ENCODE measurements at regions not wholly inside any gene's neighbourhood (a gene's known extent, or its start where the extent isn't known, plus 50 kb on each side); places are given as distances from the start of the nearest gene placed in this dataset.
A peak's percentile ranks its signal among the peaks of the same experiment; 100 is the strongest.

DNA sequence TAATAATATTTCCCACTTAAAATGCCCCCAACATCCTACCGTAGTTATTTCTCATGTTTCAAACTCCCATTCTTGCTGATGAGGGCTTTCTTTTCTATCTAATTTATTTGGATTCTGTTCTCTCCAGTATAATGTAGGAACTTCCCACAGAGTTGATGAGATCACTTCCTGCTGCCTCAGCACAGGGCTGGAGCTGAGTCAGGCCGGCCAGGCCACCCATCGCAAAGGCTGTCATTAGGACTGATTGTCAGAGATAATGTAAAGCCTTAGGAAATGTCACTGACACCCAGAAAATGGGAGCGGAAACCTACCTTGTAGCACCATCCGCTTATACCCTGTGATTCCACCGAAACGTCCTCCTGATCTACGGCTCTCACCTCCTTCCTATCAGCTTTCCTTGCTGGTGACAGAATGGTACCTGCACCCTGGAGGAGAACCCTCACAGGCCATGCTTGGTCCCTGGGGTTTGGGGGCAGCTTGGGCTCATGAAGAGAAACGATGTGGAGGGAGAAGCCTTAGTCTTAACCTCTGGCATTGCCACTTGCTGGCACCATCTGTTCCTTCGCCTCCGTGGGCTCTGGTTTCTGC is 672.8 kb upstream of the ID2 start:
- DNase-seq (no peak), ATAC-seq (no peak)

DNA sequence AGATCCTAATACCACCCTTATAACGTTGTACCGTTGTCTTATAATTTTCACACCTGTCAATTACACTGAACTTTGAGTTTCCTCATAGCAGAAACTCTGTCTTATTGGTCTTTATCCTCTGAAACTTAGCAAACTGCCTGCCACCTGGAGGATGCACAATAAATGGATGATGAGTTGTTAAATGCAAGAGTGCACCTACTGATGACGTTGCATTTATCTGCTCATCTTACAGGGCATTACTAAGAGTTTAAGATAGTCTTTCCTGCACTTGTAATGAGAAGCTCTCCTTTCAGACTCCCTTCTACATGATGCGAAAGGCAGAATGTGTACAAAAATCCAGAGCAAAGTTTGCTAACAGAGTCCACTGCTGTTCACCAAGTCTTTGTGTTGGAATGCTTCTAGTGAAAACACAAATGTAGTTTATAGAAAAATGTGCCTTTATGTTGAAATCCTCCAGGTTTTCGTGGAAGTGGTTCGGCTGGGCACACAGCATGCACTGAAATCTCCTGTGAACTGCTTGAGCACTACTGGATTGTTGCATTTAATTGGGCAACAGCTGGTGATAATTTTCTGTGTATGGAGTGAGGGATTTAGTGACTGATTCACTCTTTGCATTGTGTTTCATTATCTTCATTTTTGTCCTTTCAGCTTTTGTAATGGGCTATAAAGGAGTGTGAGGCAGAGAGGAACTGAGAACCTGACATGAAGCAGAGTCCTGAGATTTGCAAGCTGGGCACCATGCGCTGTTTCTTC is 665.8 kb upstream of the ID2 start:
- DNase-seq (no peak), ATAC-seq (no peak)

DNA sequence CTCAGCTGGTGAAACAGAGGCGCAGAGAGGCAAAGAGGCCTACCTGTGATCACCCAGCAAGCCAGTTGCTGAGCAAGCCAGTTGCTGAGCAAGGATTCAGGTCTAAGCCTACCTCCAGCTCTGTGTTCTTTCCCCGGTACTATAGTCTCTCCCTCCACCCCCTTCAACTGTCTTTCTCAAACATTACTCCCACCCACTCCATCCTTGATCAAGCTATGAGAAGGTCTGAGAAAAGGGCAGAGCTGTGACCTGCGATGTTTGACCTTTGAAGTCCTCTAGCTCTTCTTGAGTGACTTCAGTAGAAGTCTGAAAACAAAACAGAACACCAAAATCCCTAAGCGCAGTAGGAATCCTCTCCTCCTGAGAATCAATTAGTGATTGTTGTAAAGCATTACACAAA is 665.2 kb upstream of the ID2 start:
- no peak for ATAC-seq
- DNase-seq = no peak

DNA sequence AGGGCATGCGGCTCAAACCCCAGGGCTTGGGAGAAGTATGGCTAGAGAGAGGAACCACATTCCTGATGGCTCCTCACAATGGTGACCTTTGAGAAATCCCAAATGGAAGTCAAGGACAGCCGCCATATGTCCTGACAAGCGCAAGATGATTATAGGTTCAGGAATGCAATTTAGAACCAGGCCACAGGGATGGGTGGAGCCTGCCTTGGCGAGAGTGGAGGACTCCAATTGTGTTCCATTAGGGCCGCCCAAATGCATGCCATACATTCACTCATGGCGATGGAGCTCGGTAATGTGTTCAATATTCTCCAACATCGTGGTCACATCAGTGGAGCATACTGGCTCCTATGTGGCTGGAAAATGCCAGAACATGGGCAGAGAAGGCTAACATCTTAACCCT is 662.9 kb upstream of the ID2 start:
- no peak for DNase-seq
- no peak for ATAC-seq

DNA sequence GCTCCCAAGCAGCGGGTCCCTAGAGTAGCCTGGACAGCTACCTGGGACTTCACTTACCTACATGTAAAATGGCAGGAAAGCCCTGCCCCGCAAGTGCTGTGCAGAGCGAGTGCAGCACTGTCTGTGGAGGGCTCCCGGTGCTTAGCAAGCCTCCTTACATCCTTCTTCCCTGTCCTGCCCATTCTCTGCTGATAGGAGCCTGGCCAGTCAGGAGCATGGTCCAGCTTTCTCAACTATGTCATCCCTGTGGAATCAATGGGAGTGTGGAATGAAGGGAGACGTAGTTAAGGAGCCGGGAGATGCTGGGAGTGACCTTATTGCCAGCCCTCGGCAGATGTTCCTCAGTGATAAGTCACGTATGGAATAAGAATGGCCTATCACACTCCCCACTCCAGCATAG is 661.9 kb upstream of the ID2 start:
- no peak for ATAC-seq
- DNase-seq = no peak

DNA sequence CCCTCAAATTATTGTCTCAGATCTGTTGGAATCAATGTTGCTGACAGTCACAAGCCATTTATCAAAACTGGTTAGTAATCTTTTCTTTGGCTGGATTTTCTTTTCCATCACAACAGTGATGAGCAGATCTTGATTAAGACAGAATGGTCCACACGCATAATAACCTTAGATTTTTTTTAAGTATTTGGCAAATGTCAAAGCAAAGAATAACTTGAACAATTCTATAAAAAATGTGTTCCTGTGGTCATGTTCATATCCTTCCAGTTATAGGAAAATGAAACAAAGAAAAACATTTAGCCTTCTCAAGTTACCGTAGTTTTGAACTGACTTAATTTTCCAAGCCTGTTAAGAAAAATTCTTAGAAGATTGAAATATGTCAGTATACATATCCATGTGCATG is 659.9 kb upstream of the ID2 start:
- ATAC-seq = no peak
- DNase-seq = no peak

DNA sequence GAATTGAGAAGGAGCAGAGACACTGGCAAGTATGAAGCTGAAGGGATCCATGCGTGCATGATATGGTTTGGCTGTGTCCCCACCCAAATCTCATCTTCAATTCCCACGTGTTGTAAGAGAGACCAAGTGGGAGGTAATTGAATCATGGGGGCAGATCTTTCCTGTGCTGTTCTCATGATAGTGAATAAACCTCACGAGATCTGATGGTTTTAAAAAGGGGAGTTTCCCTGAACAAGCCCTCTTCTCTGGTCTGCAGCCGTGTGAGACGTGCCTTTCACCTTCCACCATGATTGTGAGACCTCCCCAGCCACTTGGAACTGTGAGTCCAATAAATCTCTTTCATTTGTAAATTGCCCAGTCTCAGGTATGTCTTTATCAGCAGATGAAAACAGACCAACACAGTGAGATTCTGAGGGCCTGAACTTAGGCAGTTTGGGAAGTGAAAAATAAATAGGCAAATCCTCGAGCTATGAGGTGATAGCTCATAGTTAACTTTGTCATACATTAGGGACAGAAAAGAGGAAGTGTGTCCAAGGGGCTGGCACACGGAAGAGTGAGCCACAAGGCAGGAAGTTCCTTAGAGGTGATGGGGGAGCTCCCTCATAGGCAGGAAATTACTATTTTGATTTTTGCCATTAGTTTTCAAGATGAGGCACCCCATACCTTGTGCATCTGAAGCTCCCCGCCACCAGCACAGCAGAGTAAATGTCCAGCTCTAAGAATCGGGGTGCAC is 658.8 kb upstream of the ID2 start:
- ATAC-seq = no peak
- no peak for DNase-seq

DNA sequence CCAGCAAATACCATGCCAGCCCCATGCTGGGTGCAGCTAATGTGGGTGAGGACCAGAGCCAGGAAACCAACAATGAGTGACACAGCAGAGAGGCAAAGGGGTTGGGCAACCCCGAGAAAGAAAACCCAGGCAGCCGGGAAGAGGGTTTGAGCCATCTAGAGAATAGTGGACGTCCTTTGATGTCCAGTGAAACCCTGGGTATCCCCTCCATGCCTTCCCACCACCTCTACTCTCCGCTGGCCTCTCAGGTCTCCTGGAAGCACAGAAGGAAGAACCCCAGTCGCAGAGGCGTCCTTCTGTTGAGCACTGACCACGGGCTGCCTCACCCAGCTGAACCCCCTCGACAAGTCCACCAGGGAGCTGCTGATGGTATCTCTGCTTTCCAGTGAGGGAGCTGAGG is 657.4 kb upstream of the ID2 start:
- ATAC-seq (no peak), DNase-seq (no peak)

DNA sequence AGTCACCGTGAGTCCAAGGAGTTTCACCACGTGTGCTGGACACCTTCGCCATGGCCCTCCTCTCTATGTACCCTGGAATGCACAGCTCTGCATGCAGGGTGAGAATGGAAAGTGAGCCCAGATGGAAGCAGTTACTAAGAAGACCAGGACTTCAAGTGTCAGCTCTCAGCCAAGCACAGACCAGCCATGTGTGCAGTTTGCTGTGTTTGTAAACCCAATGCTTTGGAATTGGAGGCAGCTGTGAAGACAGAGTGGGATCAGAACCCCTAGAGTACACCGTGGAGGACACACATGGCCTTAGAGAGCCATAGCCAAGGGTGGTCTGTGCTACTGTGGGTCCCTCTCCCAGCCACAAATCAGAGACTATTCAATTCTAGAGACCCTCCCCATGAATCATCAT is 655.5 kb upstream of the ID2 start:
- no peak for ATAC-seq

DNA sequence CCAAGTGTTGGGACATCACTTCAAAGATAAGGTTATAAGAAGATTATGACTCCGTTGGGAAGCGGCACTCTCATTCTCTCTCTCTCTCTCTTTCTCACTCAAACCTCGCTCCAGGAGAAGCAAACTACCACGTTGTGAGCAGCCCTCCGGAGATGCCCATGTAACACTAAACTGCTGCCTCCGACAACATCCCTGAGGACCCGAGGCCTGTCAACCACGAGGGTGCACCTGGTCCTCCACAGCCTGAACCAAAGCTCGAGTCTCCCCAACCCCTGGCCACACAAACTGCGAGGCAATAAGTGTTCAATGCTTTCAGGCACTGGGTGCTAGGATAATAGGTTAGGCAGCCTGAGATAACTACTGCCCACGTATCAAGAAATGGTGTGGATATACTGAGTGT is 654.5 kb upstream of the ID2 start:
- DNase-seq (no peak), ATAC-seq (no peak)

More for the DNA sequence above, 655.5 kb upstream of the ID2 start:
- no peak for DNase-seq

DNA sequence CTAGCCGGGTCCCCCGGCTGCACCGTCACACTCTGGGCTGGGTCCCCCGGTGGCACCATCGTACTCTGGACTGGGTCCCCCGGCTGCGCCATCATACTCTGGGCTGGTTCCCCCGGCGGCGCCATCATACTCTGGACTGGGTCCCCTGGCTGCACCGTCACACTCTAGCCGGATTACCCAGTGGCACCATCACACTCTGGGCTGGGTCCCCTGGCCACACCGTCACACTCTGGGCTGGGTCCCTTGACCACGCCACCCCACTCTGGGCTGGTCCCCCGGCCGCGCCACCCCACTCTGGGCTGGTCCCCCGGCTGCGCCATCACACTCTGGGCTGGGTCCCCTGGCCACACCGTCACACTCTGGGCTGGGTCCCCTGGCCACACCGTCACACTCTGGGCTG is 653.8 kb upstream of the ID2 start:
- ATAC-seq (peak; percentile 26), DNase-seq (no peak)

DNA sequence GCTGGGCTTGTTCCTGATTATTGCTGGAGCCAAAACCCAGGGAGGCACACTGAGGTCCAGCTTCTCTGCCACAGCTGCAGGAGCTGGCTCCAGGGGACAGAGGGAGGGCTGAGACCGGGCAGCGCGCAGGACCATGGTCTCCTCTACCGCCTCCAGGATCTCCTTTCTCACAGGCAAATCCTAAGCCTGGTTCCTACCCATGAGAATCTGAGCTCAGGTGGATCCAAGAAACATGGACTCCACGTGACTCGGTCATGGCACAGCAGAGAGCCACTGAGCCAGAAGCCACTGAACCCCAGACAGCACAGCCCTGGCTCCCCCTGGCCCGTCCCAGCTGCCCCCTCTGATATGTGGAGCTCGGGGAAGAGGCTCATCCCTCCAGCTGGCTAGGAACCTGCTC is 653.4 kb upstream of the ID2 start:
- ATAC-seq = no peak
- no peak for DNase-seq

DNA sequence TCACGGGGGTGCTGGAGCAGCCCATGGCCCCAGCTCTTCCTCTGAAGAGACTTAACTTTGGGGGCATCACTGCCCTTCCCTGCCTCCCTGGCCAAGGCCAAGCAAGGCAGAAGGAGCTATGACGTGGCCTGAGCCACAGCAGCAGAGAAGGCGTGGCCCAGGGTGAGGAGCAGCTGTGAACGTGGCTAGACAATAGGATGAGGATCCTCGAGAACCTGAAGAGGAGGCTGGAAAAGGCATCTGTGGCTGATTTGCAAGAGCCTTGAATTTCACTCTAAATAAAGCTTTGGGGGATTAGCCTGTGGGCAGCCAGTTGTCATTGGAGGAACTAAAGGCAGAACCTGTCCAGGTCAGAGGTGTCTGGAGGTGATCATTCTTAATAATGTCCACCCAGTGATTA is 652.9 kb upstream of the ID2 start:
- ATAC-seq (no peak), DNase-seq (no peak)

DNA sequence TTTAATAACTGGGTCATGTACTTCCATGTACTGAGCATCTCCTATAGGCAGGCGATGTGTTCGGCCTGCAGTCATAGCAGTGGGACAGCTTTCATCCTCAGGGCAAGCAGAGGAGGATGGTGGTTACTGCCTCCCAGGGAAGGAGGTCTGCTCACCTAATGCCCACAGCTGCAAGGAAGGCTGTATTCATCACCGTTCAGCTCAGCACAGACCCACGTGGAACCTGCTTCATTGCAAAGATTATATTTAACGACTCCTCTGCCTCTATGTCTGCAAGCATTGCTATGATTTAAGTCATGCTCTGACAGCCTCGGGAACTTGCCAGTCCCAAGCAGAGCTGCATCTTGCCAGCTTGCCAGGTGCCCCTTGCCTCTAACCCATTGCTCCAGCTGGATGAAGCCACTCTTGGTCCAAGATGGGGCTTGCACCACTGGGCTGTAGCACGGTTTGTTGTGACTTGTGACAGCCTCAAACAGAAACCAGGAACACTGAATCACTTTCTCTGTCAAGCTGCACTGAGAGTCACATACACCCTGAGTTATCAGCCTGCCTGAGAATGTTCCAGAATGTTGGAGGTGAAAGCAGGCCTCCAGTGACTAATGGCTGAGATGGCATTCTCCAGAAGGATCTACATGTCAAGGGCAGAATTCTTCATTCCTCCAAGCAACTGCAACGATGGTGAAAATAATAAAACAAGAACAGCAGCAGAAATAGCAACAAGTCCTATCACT is 651.1 kb upstream of the ID2 start:
- DNase-seq (no peak), ATAC-seq (no peak)

DNA sequence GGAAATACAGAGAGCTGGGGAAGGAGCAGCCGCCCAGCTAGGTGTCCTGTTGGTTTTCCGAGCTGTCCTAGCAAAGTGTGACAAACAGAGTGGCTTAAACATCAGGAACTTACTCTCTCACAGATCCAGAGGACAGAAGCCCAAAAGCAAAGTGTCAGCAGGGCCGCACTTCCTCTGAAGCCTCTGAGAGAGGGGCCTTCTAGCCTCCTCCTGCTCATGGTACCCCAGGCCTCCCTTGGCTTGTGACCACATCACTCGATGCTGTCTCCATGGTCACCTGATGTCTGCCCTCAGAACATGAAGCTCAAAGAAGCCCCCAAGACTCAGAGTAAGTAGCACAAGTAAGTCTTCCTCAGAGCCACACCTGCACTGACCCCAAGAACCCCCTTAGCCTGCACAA is 650.5 kb upstream of the ID2 start:
- ATAC-seq = no peak
- DNase-seq = no peak

DNA sequence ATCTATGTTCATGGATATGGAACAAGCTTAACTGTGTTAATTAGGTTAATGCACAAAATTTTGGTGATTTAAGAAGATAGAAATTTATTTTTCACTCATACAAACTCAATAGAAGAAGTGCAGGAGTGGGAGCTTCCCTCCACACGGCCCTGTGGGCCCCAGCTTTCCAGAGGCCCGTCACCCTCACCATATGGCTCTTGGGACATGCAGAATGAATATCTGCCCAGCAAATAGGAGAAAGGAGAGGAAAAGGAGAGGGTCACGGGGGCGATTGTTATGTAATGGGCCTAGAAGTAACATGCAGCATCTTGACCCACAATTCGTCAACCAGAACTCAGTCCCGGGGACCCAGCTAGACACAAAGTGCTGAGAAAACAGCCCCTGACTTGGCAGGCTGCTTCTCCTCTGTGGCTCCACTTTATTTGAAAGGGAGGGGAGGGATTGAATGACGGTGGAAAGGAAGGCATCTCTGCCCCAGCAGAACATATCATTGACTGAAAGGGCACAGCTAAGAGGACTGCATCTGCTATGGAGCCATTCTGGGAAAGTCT is 648.2 kb upstream of the ID2 start:
- DNase-seq = no peak

DNA sequence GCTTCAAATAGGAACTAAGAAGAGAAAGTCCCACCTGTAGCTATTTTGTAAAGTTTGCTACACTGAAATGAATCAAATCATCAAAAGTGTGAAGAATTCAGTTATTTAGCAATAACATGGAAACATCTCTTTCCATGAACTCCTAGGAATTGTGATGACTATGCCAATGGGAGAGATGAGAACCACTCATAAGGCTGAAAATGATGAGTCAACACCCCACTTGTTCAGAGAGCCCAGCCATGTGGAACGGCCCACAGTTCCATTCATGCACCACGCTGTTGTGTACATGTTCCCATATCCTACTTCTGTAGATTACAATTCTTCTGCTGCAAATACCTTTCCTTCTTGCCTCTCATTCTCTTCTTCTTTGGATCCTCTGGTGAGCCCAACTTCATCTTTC is 645.5 kb upstream of the ID2 start:
- DNase-seq (no peak), ATAC-seq (no peak)

More for the DNA sequence above, 648.2 kb upstream of the ID2 start:
- ATAC-seq = no peak

DNA sequence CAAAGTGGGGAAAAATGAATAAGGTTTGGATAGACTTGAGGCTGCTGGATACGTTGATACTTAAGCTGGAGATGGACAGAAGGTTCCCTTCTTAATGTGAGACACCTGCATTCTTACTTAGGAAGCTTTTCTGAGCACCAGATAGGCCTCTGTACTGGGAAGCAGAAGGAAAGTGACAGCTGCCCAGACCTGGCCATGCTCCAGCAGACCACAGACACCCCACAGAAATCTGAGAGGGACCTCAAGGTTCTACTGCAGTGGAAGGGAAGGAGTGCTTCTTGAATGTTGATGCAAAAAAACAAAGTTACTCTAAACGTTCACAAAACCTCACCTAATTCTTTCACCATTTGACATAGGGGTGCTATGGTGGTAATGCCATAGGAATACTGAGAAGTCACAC is 642.1 kb upstream of the ID2 start:
- ATAC-seq (no peak), DNase-seq (no peak)

DNA sequence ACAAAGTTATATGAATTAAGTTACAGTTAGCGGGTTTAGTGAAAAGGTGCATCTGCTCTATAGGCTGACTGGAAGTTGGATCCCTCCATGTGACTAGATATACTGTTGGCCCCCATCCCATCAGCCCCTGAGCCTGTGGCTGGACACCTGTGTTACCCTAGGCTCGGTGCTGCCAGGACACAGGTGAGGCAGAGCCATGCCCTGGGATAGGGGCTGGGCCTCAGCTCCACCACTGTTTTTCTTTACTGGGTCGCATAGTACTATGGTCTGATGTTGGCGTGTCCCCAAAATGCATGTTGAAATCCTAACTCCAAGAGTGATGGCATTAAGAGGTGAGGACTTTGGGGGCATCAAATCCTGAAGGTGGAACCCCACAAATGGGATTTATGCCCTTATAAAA is 638.6 kb upstream of the ID2 start:
- ATAC-seq (no peak), DNase-seq (no peak)

DNA sequence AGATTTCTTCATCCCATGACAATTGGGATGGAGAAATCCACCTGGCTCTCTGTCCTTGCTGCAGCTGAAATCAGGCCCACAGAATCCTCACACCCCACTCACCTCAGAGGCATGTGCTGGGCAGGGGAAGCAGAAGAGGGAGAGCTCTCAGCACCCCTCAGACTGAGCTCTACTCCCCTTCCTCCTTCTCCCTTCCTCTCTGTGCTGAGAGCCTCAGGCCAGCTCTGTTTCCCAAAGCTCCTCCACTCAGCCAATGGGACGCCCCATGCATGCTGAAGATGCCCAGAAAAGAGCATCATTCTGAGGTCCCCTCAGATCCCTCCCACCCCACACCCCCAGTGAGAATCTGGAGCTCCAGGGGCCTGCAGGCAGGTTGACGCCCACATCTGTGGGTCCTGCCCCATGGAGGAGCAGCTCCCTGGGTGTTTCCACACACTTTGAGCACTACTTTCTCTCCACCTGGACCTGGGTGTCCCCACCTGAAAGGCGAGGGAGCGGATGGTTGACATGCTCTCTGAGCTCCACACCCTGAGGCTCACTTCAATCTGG is 637.7 kb upstream of the ID2 start:
- no peak for DNase-seq
- no peak for ATAC-seq

DNA sequence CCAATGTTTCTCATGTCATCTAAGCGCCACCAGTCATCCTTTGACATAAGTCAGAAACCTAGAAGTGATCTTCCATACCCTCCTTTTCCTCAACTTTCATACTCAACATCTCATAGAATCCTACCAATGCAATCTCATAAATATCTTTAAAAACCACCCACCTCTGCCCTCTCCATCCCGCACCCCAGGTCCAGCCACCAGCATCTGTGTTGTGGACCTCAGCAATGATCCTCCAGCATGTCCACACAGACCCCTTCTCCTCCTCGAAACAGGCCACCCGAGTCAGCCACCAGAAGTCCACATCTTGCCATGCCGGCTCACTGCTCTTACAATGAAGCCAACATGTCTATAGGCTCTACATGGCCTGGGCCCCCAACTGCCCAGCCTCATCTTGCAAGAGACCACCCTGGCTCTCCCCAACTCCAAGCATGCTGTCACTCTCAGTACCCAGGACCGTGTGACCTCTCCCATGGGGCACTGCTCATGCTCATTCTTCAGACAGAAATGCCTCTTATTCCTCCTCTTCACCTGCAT is 636.7 kb upstream of the ID2 start:
- ATAC-seq (no peak), DNase-seq (no peak)

DNA sequence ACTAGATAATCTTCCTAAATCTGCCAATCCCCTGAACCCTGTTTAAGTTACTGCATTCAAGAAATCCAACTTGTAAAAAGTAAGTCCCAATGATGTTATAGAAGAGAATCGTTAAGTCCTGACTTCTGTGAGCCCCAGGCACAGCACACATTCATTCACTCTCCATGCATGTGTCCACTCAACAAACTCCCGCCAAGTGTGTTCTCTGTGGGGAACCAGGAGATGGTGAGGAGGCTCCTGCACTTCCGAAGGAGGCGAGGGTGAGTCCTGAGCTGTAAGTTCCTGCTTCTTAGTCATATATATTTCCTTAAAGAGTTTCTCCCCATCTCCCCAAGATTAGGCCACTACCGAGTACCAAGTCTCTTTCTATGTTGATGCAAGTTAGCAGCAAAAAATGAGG is 635.0 kb upstream of the ID2 start:
- no peak for ATAC-seq

More for the DNA sequence above, 635.0 kb upstream of the ID2 start:
- no peak for DNase-seq
